CD4-positive, CD25-positive, alpha-beta regulatory T cell (primary cell): ENCODE measurements at regions not wholly inside any gene's neighbourhood (a gene's known extent, or its start where the extent isn't known, plus 50 kb on each side); places are given as distances from the start of the nearest gene placed in this dataset.
"Not testable (repeated sequence)": the region's sequence is repeated elsewhere in the genome, so short reads cannot be mapped to it uniquely, and the experiment has no call there.

Experiments
- ATAC-seq, 2 donors: fragments of 150-1000 bp; cut with Tn5 transposase; one replicate each; pipeline ENCODE4 v1.10.0; 2021; ENCODE audit warnings: low read depth in 2 of 2, moderate number of reproducible peaks in 2 of 2, moderate library complexity in 1 of 2
- DNase-seq, 3 donors: peaks; one replicate each; pipeline versions ENCODE4 v3.0.0 to v3.0.0-alpha.2; 2012 to 2022; ENCODE audit warnings: mixed read lengths in 1 of 3
- H3K27ac ChIP-seq: one replicate; pipeline ENCODE4 v1.7.0; 2013; ENCODE audit warnings: mild to moderate bottlenecking, low read length; ENCODE audit not compliant: insufficient read depth, poor library complexity, severe bottlenecking
- H3K27me3 ChIP-seq: one replicate; pipeline ENCODE4 v1.7.0; 2013; ENCODE audit warnings: low read length; ENCODE audit not compliant: control insufficient read depth, insufficient read depth
- H3K36me3 ChIP-seq: one replicate; pipeline ENCODE4 v1.7.0; 2013; ENCODE audit warnings: mild to moderate bottlenecking, low read length, moderate library complexity; ENCODE audit not compliant: control insufficient read depth, insufficient read depth
- H3K4me1 ChIP-seq: 2 replicates; pipeline ENCODE4 v1.7.0; 2013; ENCODE audit warnings: mild to moderate bottlenecking, low read length; ENCODE audit not compliant: insufficient read depth, control insufficient read depth, poor library complexity, severe bottlenecking
- H3K4me3 ChIP-seq: one replicate; pipeline ENCODE4 v1.7.0; 2013; ENCODE audit warnings: low read depth, mild to moderate bottlenecking, low read length, moderate library complexity
- H3K9me3 ChIP-seq, 2 experiments: 1 replicate in 1 of 2; 2 replicates in 1 of 2; pipeline ENCODE4 v1.7.0; 2013; ENCODE audit warnings: low read length in 2 of 2, mild to moderate bottlenecking in 1 of 2, moderate library complexity in 1 of 2; ENCODE audit not compliant: control insufficient read depth in 2 of 2
- H3K27ac Mint-ChIP-seq, 3 donors: one replicate each; pipeline ENCODE4 v1.8.0; 2020 to 2022; ENCODE audit warnings: mild to moderate bottlenecking in 3 of 3, mixed read lengths in 3 of 3, moderate library complexity in 2 of 3
- H3K27me3 Mint-ChIP-seq: one replicate; pipeline ENCODE4 v1.8.0; 2022; ENCODE audit warnings: mild to moderate bottlenecking, mixed read lengths
- H3K36me3 Mint-ChIP-seq: one replicate; pipeline ENCODE4 v1.8.0; 2020; ENCODE audit warnings: mixed read lengths
- H3K4me1 Mint-ChIP-seq, 4 donors: one replicate each; pipeline ENCODE4 v1.8.0; 2020 to 2022; ENCODE audit warnings: mixed read lengths in 4 of 4, mild to moderate bottlenecking in 1 of 4
- H3K4me3 Mint-ChIP-seq, 4 donors: one replicate each; pipeline ENCODE4 v1.8.0; 2020 to 2022; ENCODE audit warnings: mild to moderate bottlenecking in 4 of 4, mixed read lengths in 4 of 4, moderate library complexity in 3 of 4
- H3K9me3 Mint-ChIP-seq, 7 donors: one replicate each; pipeline ENCODE4 v1.8.0; 2020 to 2022; ENCODE audit warnings: mixed read lengths in 7 of 7, mild to moderate bottlenecking in 3 of 7, moderate library complexity in 2 of 7

DNA sequence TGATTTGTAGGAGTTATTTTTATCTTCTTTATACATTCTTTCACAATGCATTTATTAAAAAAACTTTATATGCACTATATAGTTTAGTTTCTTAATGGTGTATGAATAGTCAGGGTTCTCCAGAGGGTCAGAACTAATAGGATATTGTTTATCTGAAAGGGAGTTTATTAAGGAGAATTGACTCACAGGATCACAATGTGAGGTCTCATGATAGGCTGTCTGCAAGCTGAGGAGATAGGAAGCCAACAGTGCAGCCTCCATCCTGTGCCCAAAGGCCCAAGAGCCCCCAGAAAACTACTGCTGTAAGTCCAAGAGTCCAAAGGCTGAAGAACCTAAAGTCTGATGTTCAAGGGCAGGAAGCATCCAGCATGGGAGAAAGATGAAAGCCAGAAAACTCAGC is 192.8 kb upstream of the AHR start:
- no peak for DNase-seq
- no peaks in the 10 kb centered on the region for H3K36me3 ChIP-seq
- H3K27me3 Mint-ChIP-seq, result no peaks in the 10 kb centered on the region
- ATAC-seq, result no peak
- H3K4me3 Mint-ChIP-seq, result no peak overlapping the region
- H3K4me3 ChIP-seq, result no peak overlapping the region
- H3K27ac Mint-ChIP-seq, result no peak overlapping the region
- H3K9me3 ChIP-seq, result no peaks in the 10 kb centered on the region
- H3K36me3 Mint-ChIP-seq, result no peaks in the 10 kb centered on the region
- H3K27me3 ChIP-seq, result no peaks in the 10 kb centered on the region
- no peaks in the 10 kb centered on the region for H3K4me1 ChIP-seq
- H3K4me1 Mint-ChIP-seq, result no peaks in the 10 kb centered on the region
- H3K9me3 Mint-ChIP-seq, result peaks cover 0 to 1% (median 0%) of the 10 kb centered on the region in 7 donors
- H3K27ac ChIP-seq, result no peak overlapping the region

- Histone ChIP-seq H3K27me3 (no peaks in the 10 kb centered on the region), H3K9me3 (no peaks in the 10 kb centered on the region), H3K27ac (no peak overlapping the region), H3K36me3 (no peaks in the 10 kb centered on the region), H3K4me3 (no peak overlapping the region), H3K4me1 (no peaks in the 10 kb centered on the region)
- ATAC-seq (no peak), DNase-seq (no peak)
- Mint-ChIP-seq H3K36me3 (no peaks in the 10 kb centered on the region), H3K27ac (no peak overlapping the region), H3K27me3 (no peaks in the 10 kb centered on the region), H3K4me1 (no peaks in the 10 kb centered on the region), H3K4me3 (peak overlapping the region in 1 of 4 donors; percentile 43), H3K9me3 (peaks cover 0 to 1% (median 0%) of the 10 kb centered on the region in 7 donors)
Measured at GRCh38 chr7:17108049-17108584, 190.3 kb upstream of the AHR start.

- no peaks in the 10 kb centered on the region for H3K4me1 Mint-ChIP-seq
- Histone ChIP-seq H3K4me3 (no peak overlapping the region), H3K9me3 (no peaks in the 10 kb centered on the region), H3K4me1 (no peaks in the 10 kb centered on the region), H3K36me3 (no peaks in the 10 kb centered on the region), H3K27ac (no peak overlapping the region), H3K27me3 (no peaks in the 10 kb centered on the region)
- no peaks in the 10 kb centered on the region for H3K36me3 Mint-ChIP-seq
- H3K4me3 Mint-ChIP-seq, result no peak overlapping the region
- H3K9me3 Mint-ChIP-seq, result peaks cover 0 to 1% (median 0%) of the 10 kb centered on the region in 7 donors
- no peak overlapping the region for H3K27ac Mint-ChIP-seq
- ATAC-seq (no peak), DNase-seq (no peak)
- no peaks in the 10 kb centered on the region for H3K27me3 Mint-ChIP-seq
Measured at GRCh38 chr7:17109020-17109419, 189.4 kb upstream of the AHR start.

- H3K27ac ChIP-seq, H3K36me3 Mint-ChIP-seq, H3K27ac Mint-ChIP-seq, H3K4me3 Mint-ChIP-seq, H3K4me1 ChIP-seq, H3K9me3 ChIP-seq, H3K4me3 ChIP-seq, H3K27me3 Mint-ChIP-seq, ATAC-seq, DNase-seq, H3K9me3 Mint-ChIP-seq, H3K36me3 ChIP-seq, H3K27me3 ChIP-seq: not testable (repeated sequence)
- H3K4me1 Mint-ChIP-seq, result peaks cover 0 to 14% (median 9%) of the 10 kb centered on the region in 4 donors
Measured at GRCh38 chr7:17113770-17114169, 184.7 kb upstream of the AHR start.

DNA sequence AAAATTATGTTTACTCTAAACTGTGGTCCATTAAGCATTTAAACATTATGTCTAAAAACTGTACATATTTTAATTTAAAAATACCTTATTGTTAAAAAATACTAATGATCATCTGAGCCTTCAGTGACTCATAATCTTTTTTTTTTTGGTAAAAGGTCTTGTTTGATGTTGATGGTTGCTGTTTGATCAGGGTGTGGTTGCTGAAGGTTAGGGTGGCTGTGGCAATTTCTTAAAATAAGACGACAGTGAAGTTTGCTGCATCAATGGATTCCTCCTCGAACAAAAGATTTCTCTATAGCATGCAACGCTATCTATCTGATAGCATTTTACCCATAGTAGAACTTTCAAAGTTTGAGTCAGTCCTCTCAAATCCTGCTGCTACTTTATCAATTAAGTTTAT is 180.0 kb upstream of the AHR start:
- Mint-ChIP-seq H3K4me1 (peaks cover 0 to 22% (median 16%) of the 10 kb centered on the region in 4 donors), H3K36me3 (no peaks in the 10 kb centered on the region), H3K9me3 (peaks cover 0 to 4% (median 0%) of the 10 kb centered on the region in 7 donors), H3K27ac (no peak overlapping the region), H3K27me3 (no peaks in the 10 kb centered on the region), H3K4me3 (peak overlapping the region in 1 of 4 donors; percentile 29)
- Histone ChIP-seq H3K27ac (no peak overlapping the region), H3K9me3 (no peaks in the 10 kb centered on the region), H3K36me3 (no peaks in the 10 kb centered on the region), H3K27me3 (no peaks in the 10 kb centered on the region), H3K4me1 (peaks cover 10% of the 10 kb centered on the region), H3K4me3 (no peak overlapping the region)
- ATAC-seq (peak; percentile 83), DNase-seq (peak in 1 of 3 donors; percentile 60)

DNA sequence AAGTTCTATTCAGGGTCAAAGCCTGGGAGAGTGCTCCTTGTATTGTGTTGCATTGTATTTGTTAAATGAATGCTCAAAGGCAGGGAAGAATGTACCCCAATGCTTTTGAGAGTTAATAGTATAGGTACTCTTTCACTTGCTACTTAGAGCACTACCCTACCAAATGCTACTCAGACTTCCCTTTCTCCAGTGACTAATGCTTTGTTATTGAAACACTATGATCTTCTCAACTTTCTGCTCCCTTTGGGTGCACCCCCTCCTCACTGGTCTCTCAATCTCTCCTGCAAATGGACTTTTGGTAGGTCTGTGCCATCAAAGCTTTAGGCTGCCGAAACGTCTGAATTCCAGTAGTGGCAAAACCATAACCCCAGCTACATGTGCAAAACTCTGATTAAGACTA is 177.7 kb upstream of the AHR start:
- H3K27me3 Mint-ChIP-seq, result no peaks in the 10 kb centered on the region
- ATAC-seq, result no peak
- Histone ChIP-seq H3K4me1 (peaks cover 10% of the 10 kb centered on the region), H3K36me3 (no peaks in the 10 kb centered on the region), H3K27ac (no peak overlapping the region), H3K9me3 (no peaks in the 10 kb centered on the region), H3K27me3 (no peaks in the 10 kb centered on the region), H3K4me3 (no peak overlapping the region)
- no peak overlapping the region for H3K4me3 Mint-ChIP-seq
- peak overlapping the region in 1 of 3 donors; percentile 59 for H3K27ac Mint-ChIP-seq
- peaks cover 5 to 22% (median 17%) of the 10 kb centered on the region in 4 donors for H3K4me1 Mint-ChIP-seq
- H3K36me3 Mint-ChIP-seq, result no peaks in the 10 kb centered on the region
- no peak for DNase-seq
- H3K9me3 Mint-ChIP-seq, result peaks cover 0 to 4% (median 0%) of the 10 kb centered on the region in 7 donors

GRCh38 chr7:17121671-17122070 is 176.8 kb upstream of the AHR start:
- Mint-ChIP-seq H3K4me1 (peaks cover 9 to 22% (median 19%) of the 10 kb centered on the region in 4 donors), H3K27me3 (no peaks in the 10 kb centered on the region), H3K4me3 (no peak overlapping the region), H3K9me3 (peaks cover 0 to 4% (median 0%) of the 10 kb centered on the region in 7 donors), H3K36me3 (no peaks in the 10 kb centered on the region), H3K27ac (no peak overlapping the region)
- Histone ChIP-seq H3K27me3 (no peaks in the 10 kb centered on the region), H3K4me1 (peaks cover 10% of the 10 kb centered on the region), H3K9me3 (no peaks in the 10 kb centered on the region), H3K36me3 (no peaks in the 10 kb centered on the region), H3K27ac (no peak overlapping the region), H3K4me3 (no peak overlapping the region)
- no peak for DNase-seq
- ATAC-seq, result no peak

DNA sequence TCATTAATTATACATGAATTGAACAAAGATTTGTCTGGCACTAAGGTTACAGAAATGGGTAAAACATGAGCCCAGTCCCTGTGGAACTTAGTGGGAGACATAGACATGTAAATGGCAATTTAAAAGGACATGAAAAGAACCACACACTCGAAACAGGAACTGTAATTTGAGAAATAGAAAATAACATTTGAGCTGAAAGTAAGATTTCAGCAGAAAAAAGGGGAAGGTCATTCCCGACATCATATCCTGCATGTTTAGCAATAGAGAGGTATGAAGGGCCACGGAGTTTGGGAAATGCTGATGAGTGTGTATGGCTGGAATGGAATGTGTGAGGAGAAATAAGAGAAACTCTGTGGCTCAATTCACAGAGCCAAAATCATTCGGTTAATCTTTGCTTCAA is 175.4 kb upstream of the AHR start:
- Histone ChIP-seq H3K4me3 (no peak overlapping the region), H3K4me1 (peaks cover 9% of the 10 kb centered on the region), H3K36me3 (no peaks in the 10 kb centered on the region), H3K27ac (no peak overlapping the region), H3K9me3 (no peaks in the 10 kb centered on the region), H3K27me3 (no peaks in the 10 kb centered on the region)
- DNase-seq (no peak), ATAC-seq (no peak)
- Mint-ChIP-seq H3K9me3 (peaks cover 0 to 4% (median 0%) of the 10 kb centered on the region in 7 donors), H3K27ac (no peak overlapping the region), H3K4me3 (no peak overlapping the region), H3K4me1 (peaks cover 12 to 21% (median 12%) of the 10 kb centered on the region in 4 donors), H3K27me3 (no peaks in the 10 kb centered on the region), H3K36me3 (no peaks in the 10 kb centered on the region)
